SU-DHL-6 (cell line): ENCODE measurements at regions not wholly inside any gene's neighbourhood (a gene's known extent, or its start where the extent isn't known, plus 50 kb on each side); places are given as distances from the start of the nearest gene placed in this dataset.

ENCODE experiments used
- H2AFZ ChIP-seq: fragments of 200-600 bp; sonication (generic); 2 replicates; pipeline ENCODE4 v1.6.1; 2014; ENCODE audit warnings: low read depth, mild to moderate bottlenecking, moderate library complexity, mixed read lengths, antibody characterized with exemption, low read length; ENCODE audit not compliant: severe bottlenecking
- H3F3A ChIP-seq: fragments of 200-600 bp; shearing (Covaris generic); 2 replicates; pipeline ENCODE4 v1.6.0; 2016; ENCODE audit warnings: antibody characterized with exemption, mild to moderate bottlenecking; ENCODE audit not compliant: insufficient read depth
- H3K27ac ChIP-seq: fragments of 200-600 bp; sonication (generic); 2 replicates; pipeline ENCODE4 v1.5.1; 2016; ENCODE audit warnings: low read depth, mild to moderate bottlenecking, low read length, moderate library complexity, mixed read lengths
- H3K27me3 ChIP-seq: fragments of 200-600 bp; sonication (generic), shearing (Covaris generic); 2 replicates; pipeline ENCODE4 v1.6.0; 2014; ENCODE audit warnings: mild to moderate bottlenecking, low read length
- H3K36me3 ChIP-seq: fragments of 200-600 bp; sonication (generic); 2 replicates; pipeline ENCODE4 v1.6.1; 2014; ENCODE audit warnings: mild to moderate bottlenecking, low read length, mixed read lengths
- H3K4me2 ChIP-seq: fragments of 300-600, 200-600 bp; shearing (Covaris generic), sonication (generic); 2 replicates; pipeline ENCODE4 v1.6.0; 2014; ENCODE audit warnings: low read length, low read depth, mild to moderate bottlenecking; ENCODE audit not compliant: poor library complexity, severe bottlenecking
- H3K4me3 ChIP-seq: fragments of 200-600 bp; sonication (generic); 2 replicates; pipeline ENCODE4 v1.5.1; 2014; ENCODE audit warnings: antibody characterized with exemption, low read length, mild to moderate bottlenecking, mixed read lengths; ENCODE audit not compliant: insufficient read depth, poor library complexity, severe bottlenecking
- H3K79me2 ChIP-seq: fragments of 200-600 bp; sonication (generic); 2 replicates; pipeline ENCODE4 v1.6.1; 2014; ENCODE audit warnings: mild to moderate bottlenecking, low read length, moderate library complexity; ENCODE audit not compliant: insufficient read depth
- H3K9ac ChIP-seq: fragments of 200-600 bp; sonication (generic); 2 replicates; pipeline ENCODE4 v1.7.0; 2014; ENCODE audit warnings: mild to moderate bottlenecking, low read length
- H3K9me2 ChIP-seq: fragments of 200-600 bp; sonication (generic); replicated peaks from 2 replicates; pipeline ENCODE4 v1.6.1; 2014; ENCODE audit warnings: low read length; ENCODE audit not compliant: insufficient read depth
- H3K9me3 ChIP-seq: fragments of 200-600 bp; sonication (generic); 2 replicates; pipeline ENCODE4 v1.6.1; 2014; ENCODE audit warnings: low read length, mixed read lengths; ENCODE audit not compliant: insufficient read depth
- H4K20me1 ChIP-seq: fragments of 200-600 bp; sonication (generic); 2 replicates; pipeline ENCODE4 v1.6.1; 2014; ENCODE audit warnings: low read depth, mild to moderate bottlenecking, antibody characterized with exemption, low read length, moderate library complexity, mixed read lengths
- EZH2phosphoT487 ChIP-seq: fragments of 200-600 bp; sonication (generic), shearing (Covaris generic); conservative IDR thresholded peaks from 2 replicates; pipeline ENCODE4 v1.6.1; 2018; ENCODE audit warnings: mild to moderate bottlenecking, antibody characterized with exemption, low read length, moderate library complexity, mixed read lengths
- TF ChIP-seq, protein P1 (sequence below): fragments of 200-600 bp; sonication (generic); IDR thresholded peaks from one replicate; pipeline ENCODE4 v1.5.1; 2017; ENCODE audit warnings: antibody characterized with exemption, mild to moderate bottlenecking, low read length, moderate library complexity; ENCODE audit not compliant: insufficient read depth, poor library complexity, severe bottlenecking

GRCh38 chr15:81511138-81511537 is 137.1 kb upstream of the TMC3 start:
- no peaks in the 10 kb centered on the region for H3K79me2 ChIP-seq
- H3K36me3 ChIP-seq: no peaks in the 10 kb centered on the region
- no peaks in the 10 kb centered on the region for H3K9me2 ChIP-seq
- no peak overlapping the region for H3K4me2 ChIP-seq
- no peaks in the 10 kb centered on the region for H4K20me1 ChIP-seq
- H3K4me3 ChIP-seq: no peak overlapping the region
- TF ChIP-seq, protein P1, sequence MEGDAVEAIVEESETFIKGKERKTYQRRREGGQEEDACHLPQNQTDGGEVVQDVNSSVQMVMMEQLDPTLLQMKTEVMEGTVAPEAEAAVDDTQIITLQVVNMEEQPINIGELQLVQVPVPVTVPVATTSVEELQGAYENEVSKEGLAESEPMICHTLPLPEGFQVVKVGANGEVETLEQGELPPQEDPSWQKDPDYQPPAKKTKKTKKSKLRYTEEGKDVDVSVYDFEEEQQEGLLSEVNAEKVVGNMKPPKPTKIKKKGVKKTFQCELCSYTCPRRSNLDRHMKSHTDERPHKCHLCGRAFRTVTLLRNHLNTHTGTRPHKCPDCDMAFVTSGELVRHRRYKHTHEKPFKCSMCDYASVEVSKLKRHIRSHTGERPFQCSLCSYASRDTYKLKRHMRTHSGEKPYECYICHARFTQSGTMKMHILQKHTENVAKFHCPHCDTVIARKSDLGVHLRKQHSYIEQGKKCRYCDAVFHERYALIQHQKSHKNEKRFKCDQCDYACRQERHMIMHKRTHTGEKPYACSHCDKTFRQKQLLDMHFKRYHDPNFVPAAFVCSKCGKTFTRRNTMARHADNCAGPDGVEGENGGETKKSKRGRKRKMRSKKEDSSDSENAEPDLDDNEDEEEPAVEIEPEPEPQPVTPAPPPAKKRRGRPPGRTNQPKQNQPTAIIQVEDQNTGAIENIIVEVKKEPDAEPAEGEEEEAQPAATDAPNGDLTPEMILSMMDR: no peak
- no peak for TF ChIP-seq EZH2phosphoT487
- no peak overlapping the region for H3K9ac ChIP-seq
- H2AFZ ChIP-seq: no peak overlapping the region
- H3K9me3 ChIP-seq: no peaks in the 10 kb centered on the region
- no peak overlapping the region for H3K27ac ChIP-seq
- H3K27me3 ChIP-seq: 0 out of 2 replicates have a peak, but pooled peaks cover 3% of the 10 kb centered on the region
- H3F3A ChIP-seq: no peaks in the 10 kb centered on the region

DNA sequence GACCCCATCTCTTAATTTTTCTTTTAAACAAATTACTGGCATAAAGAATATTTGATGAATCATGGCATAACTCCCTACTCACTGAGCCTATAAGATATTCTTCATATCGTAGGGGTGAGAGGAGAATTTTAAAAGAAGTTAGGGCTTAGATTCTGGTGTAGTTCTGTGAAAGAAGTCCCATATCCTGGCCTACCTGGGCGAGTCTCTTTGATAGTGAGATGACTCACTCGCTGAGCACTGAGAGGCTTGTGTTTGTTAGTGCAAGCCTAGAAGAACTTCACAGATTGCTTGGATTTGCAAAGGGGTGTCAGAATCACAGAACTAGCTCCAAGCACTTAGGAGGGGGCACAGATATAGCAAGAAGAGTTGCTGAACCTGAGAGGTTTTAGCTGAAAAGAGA is 133.8 kb upstream of the TMC3 start:
- H3K4me2 ChIP-seq: no peak overlapping the region
- H3K9me2 ChIP-seq: no peaks in the 10 kb centered on the region
- H3K36me3 ChIP-seq: no peaks in the 10 kb centered on the region
- 0 out of 2 replicates have a peak, but pooled peaks cover under 1% of the 10 kb centered on the region for H3K27me3 ChIP-seq
- no peaks in the 10 kb centered on the region for H3K9me3 ChIP-seq
- no peaks in the 10 kb centered on the region for H4K20me1 ChIP-seq
- no peaks in the 10 kb centered on the region for H3K79me2 ChIP-seq
- H3K4me3 ChIP-seq: no peak overlapping the region
- no peak overlapping the region for H2AFZ ChIP-seq
- H3K27ac ChIP-seq: no peak overlapping the region
- no peak overlapping the region for H3K9ac ChIP-seq
- TF ChIP-seq, protein P1: no peak
- TF ChIP-seq EZH2phosphoT487: no peak
- H3F3A ChIP-seq: no peaks in the 10 kb centered on the region

GRCh38 chr15:81506936-81507335 is 132.9 kb upstream of the TMC3 start:
- Histone ChIP-seq H3K27me3 (no peaks in the 10 kb centered on the region), H3K27ac (no peak overlapping the region), H3K4me2 (no peak overlapping the region), H3K4me3 (no peak overlapping the region), H3K79me2 (no peaks in the 10 kb centered on the region), H2AFZ (no peak overlapping the region), H3K36me3 (no peaks in the 10 kb centered on the region), H3K9ac (no peak overlapping the region), H4K20me1 (no peaks in the 10 kb centered on the region), H3F3A (no peaks in the 10 kb centered on the region), H3K9me3 (no peaks in the 10 kb centered on the region), H3K9me2 (no peaks in the 10 kb centered on the region)
- no peak for TF ChIP-seq EZH2phosphoT487
- TF ChIP-seq, protein P1: no peak
